ENCODE measurements at regions not wholly inside any gene's neighbourhood (a gene's known extent, or its start where the extent isn't known, plus 50 kb on each side); places are given as distances from the start of the nearest gene placed in this dataset.

GRCh38 chr9:30010691-30011090, 2373.8 kb upstream of the ACO1 start:
- Mint-ChIP-seq H3K27ac (no peak overlapping the region), H3K27me3 (ENCODE audit: low read depth) (no peaks in the 10 kb centered on the region), H3K9me3 (no peaks in the 10 kb centered on the region), H3K4me3 (no peak overlapping the region), H3K4me1 (no peaks in the 10 kb centered on the region), H3K36me3 (ENCODE audit: low read depth) (no peaks in the 10 kb centered on the region)
- TF ChIP-seq CTCF (IDR thresholded peaks at IDR 0.05; ENCODE audit: unreplicated experiment in 3 of 3), result no peak

GRCh38 chr9:30012622-30013021, 2371.8 kb upstream of the ACO1 start:
- no peak overlapping the region for H3K27ac Mint-ChIP-seq
- no peak for TF ChIP-seq CTCF (IDR thresholded peaks at IDR 0.05; ENCODE audit: unreplicated experiment in 3 of 3)
- H3K4me1 Mint-ChIP-seq, result no peaks in the 10 kb centered on the region
- H3K36me3 Mint-ChIP-seq (ENCODE audit: low read depth), result no peaks in the 10 kb centered on the region
- H3K4me3 Mint-ChIP-seq, result no peak overlapping the region
- H3K9me3 Mint-ChIP-seq, result no peaks in the 10 kb centered on the region
- H3K27me3 Mint-ChIP-seq (ENCODE audit: low read depth), result no peaks in the 10 kb centered on the region

- Mint-ChIP-seq H3K36me3 (ENCODE audit: low read depth) (no peaks in the 10 kb centered on the region), H3K27me3 (ENCODE audit: low read depth) (no peaks in the 10 kb centered on the region), H3K27ac (no peak overlapping the region), H3K4me1 (no peaks in the 10 kb centered on the region), H3K9me3 (no peaks in the 10 kb centered on the region), H3K4me3 (no peak overlapping the region)
- no peak for TF ChIP-seq CTCF (IDR thresholded peaks at IDR 0.05; ENCODE audit: unreplicated experiment in 3 of 3)
Measured at GRCh38 chr9:30015073-30015472, 2369.4 kb upstream of the ACO1 start.

GRCh38 chr9:30020161-30020560, 2364.3 kb upstream of the ACO1 start:
- Mint-ChIP-seq H3K4me3 (no peak overlapping the region), H3K9me3 (no peaks in the 10 kb centered on the region)

GRCh38 chr9:30035761-30036160, 2348.7 kb upstream of the ACO1 start:
- no peaks in the 10 kb centered on the region for H3K4me1 Mint-ChIP-seq
- no peak overlapping the region for H3K4me3 Mint-ChIP-seq
- no peaks in the 10 kb centered on the region for H3K27me3 Mint-ChIP-seq (ENCODE audit: low read depth)
- H3K9me3 Mint-ChIP-seq, result no peaks in the 10 kb centered on the region
- H3K27ac Mint-ChIP-seq, result no peak overlapping the region
- H3K36me3 Mint-ChIP-seq (ENCODE audit: low read depth), result no peaks in the 10 kb centered on the region
- no peak for TF ChIP-seq CTCF (IDR thresholded peaks at IDR 0.05; ENCODE audit: unreplicated experiment in 3 of 3)

More at GRCh38 chr9:30020161-30020560, 2364.3 kb upstream of the ACO1 start:
- Mint-ChIP-seq H3K27me3 (ENCODE audit: low read depth) (no peaks in the 10 kb centered on the region), H3K4me1 (no peaks in the 10 kb centered on the region), H3K27ac (no peak overlapping the region), H3K36me3 (ENCODE audit: low read depth) (no peaks in the 10 kb centered on the region)
- TF ChIP-seq CTCF (IDR thresholded peaks at IDR 0.05; ENCODE audit: unreplicated experiment in 3 of 3), result no peak

- Mint-ChIP-seq H3K4me3 (no peak overlapping the region), H3K36me3 (ENCODE audit: low read depth) (no peaks in the 10 kb centered on the region), H3K27ac (no peak overlapping the region), H3K9me3 (no peaks in the 10 kb centered on the region), H3K4me1 (no peaks in the 10 kb centered on the region), H3K27me3 (ENCODE audit: low read depth) (no peaks in the 10 kb centered on the region)
- TF ChIP-seq CTCF (IDR thresholded peaks at IDR 0.05; ENCODE audit: unreplicated experiment in 3 of 3), result no peak
Measured at GRCh38 chr9:30036558-30036957, 2347.9 kb upstream of the ACO1 start.
